RPMI7951 (cell line): ENCODE measurements at regions not wholly inside any gene's neighbourhood (a gene's known extent, or its start where the extent isn't known, plus 50 kb on each side); places are given as distances from the start of the nearest gene placed in this dataset.
A peak's percentile ranks its signal among the peaks of the same experiment; 100 is the strongest.

Experiments used
- DNase-seq: peaks from one replicate; pipeline ENCODE4 v3.0.0-alpha.2; 2012; ENCODE audit warnings: low read depth

- DNase-seq, result peak; percentile 62
These were observed 232.5 kb downstream of the IBTK start for GRCh38 chr6:82015043-82015442.

- DNase-seq, result peak; percentile 89
These were observed 233.7 kb downstream of the IBTK start for GRCh38 chr6:82013561-82014530.

GRCh38 chr6:82006027-82006738 is 241.4 kb downstream of the IBTK start:
- DNase-seq, result peak; percentile 69

GRCh38 chr6:82000551-82000950 is 247.0 kb downstream of the IBTK start:
- DNase-seq, result no peak

GRCh38 chr6:81999826-82000225 is 247.3 kb upstream of the TENT5A start:
- DNase-seq, result peak; percentile 28

GRCh38 chr6:81999270-81999669 is 246.8 kb upstream of the TENT5A start:
- peak; percentile 63 for DNase-seq

GRCh38 chr6:81998432-81998831 is 246.0 kb upstream of the TENT5A start:
- DNase-seq, result peak; percentile 41

- peak; percentile 89 for DNase-seq
These were observed 244.8 kb upstream of the TENT5A start for GRCh38 chr6:81997090-81997926.

- DNase-seq, result peak; percentile 85
These were observed 243.9 kb upstream of the TENT5A start for GRCh38 chr6:81996414-81996813.

- peak; percentile 72 for DNase-seq
These were observed 243.2 kb upstream of the TENT5A start for GRCh38 chr6:81995548-81996289.

GRCh38 chr6:81988871-81989270 is 236.4 kb upstream of the TENT5A start:
- no peak for DNase-seq

- no peak for DNase-seq
These were observed 236.0 kb upstream of the TENT5A start for GRCh38 chr6:81988446-81988845.

- DNase-seq, result no peak
These were observed 234.8 kb upstream of the TENT5A start for GRCh38 chr6:81987293-81987692.

- DNase-seq, result peak; percentile 45
These were observed 232.7 kb upstream of the TENT5A start for GRCh38 chr6:81985191-81985590.

- no peak for DNase-seq
These were observed 232.1 kb upstream of the TENT5A start for GRCh38 chr6:81984599-81984998.

- DNase-seq, result peak; percentile 77
These were observed 229.3 kb upstream of the TENT5A start for GRCh38 chr6:81981812-81982211.

- DNase-seq, result no peak
These were observed 227.3 kb upstream of the TENT5A start for GRCh38 chr6:81979767-81980166.

GRCh38 chr6:81979329-81979728 is 226.8 kb upstream of the TENT5A start:
- DNase-seq, result no peak

- DNase-seq, result no peak
These were observed 225.7 kb upstream of the TENT5A start for GRCh38 chr6:81978230-81978629.

GRCh38 chr6:81977486-81977885 is 225.0 kb upstream of the TENT5A start:
- DNase-seq, result no peak

- no peak for DNase-seq
These were observed 217.3 kb upstream of the TENT5A start for GRCh38 chr6:81969814-81970213.
